Mesendoderm (in vitro differentiated cells): ENCODE measurements at regions not wholly inside any gene's neighbourhood (a gene's known extent, or its start where the extent isn't known, plus 50 kb on each side); places are given as distances from the start of the nearest gene placed in this dataset.

ENCODE experiments used
- DNase-seq: peaks from one replicate; pipeline ENCODE4 v3.0.0; 2013
- H2AK5ac ChIP-seq: 2 replicates; pipeline ENCODE4 v1.6.1; 2013; ENCODE audit warnings: low read length, inconsistent platforms
- H2BK120ac ChIP-seq: 2 replicates; pipeline ENCODE4 v1.6.1; 2013; ENCODE audit warnings: low read depth, mild to moderate bottlenecking, low read length, moderate library complexity, mixed read lengths
- H2BK15ac ChIP-seq: replicated peaks from 2 replicates; pipeline ENCODE4 v1.6.1; 2013; ENCODE audit warnings: low read depth, mild to moderate bottlenecking, moderate library complexity
- H2BK5ac ChIP-seq: 2 replicates; pipeline ENCODE4 v1.6.1; 2013; ENCODE audit warnings: low read length, inconsistent platforms
- H3K18ac ChIP-seq: 2 replicates; pipeline ENCODE4 v1.6.1; 2013; ENCODE audit warnings: mild to moderate bottlenecking, low read length, mixed read lengths
- H3K23ac ChIP-seq: one replicate; pipeline ENCODE4 v1.6.1; 2013; ENCODE audit warnings: low read length
- H3K27ac ChIP-seq: 2 replicates; pipeline ENCODE4 v1.5.1; 2013; ENCODE audit warnings: low read depth, mild to moderate bottlenecking, inconsistent platforms, low read length, moderate library complexity
- H3K27me3 ChIP-seq: 2 replicates; pipeline ENCODE4 v1.6.1; 2013; ENCODE audit warnings: low read length, control low read depth, mild to moderate bottlenecking, inconsistent platforms; ENCODE audit not compliant: insufficient read depth, poor library complexity
- H3K36me3 ChIP-seq: 2 replicates; pipeline ENCODE4 v1.6.1; 2013; ENCODE audit warnings: low read length, inconsistent platforms; ENCODE audit not compliant: control insufficient read depth, insufficient read depth
- H3K4ac ChIP-seq: one replicate; pipeline ENCODE4 v1.6.1; 2013; ENCODE audit warnings: low read depth, mild to moderate bottlenecking, low read length, moderate library complexity
- H3K4me1 ChIP-seq: 2 replicates; pipeline ENCODE4 v1.6.1; 2013; ENCODE audit warnings: low read depth, low read length, inconsistent platforms; ENCODE audit not compliant: control insufficient read depth
- H3K4me2 ChIP-seq: 2 replicates; pipeline ENCODE4 v1.6.1; 2013; ENCODE audit warnings: low read length
- H3K4me3 ChIP-seq: 2 replicates; pipeline ENCODE4 v1.5.1; 2013; ENCODE audit warnings: mild to moderate bottlenecking, low read length
- H3K56ac ChIP-seq: one replicate; pipeline ENCODE4 v1.6.1; 2013; ENCODE audit warnings: low read length
- H3K79me1 ChIP-seq: 2 replicates; pipeline ENCODE4 v1.6.1; 2013; ENCODE audit warnings: low read length, inconsistent platforms
- H3K79me2 ChIP-seq: 2 replicates; pipeline ENCODE4 v1.6.1; 2013; ENCODE audit warnings: mild to moderate bottlenecking, low read length; ENCODE audit not compliant: control insufficient read depth, insufficient read depth
- H3K9ac ChIP-seq: 2 replicates; pipeline ENCODE4 v1.6.1; 2013; ENCODE audit warnings: low read length, inconsistent platforms
- H4K5ac ChIP-seq: one replicate; pipeline ENCODE4 v1.6.1; 2013; ENCODE audit warnings: low read length
- H4K8ac ChIP-seq: one replicate; pipeline ENCODE4 v1.6.1; 2013; ENCODE audit warnings: low read depth, mild to moderate bottlenecking, control low read depth, low read length, moderate library complexity
- WGBS: extraction: QIAGEN DNeasy Blood & Tissue Kit; methylation state at CpG from one replicate; pipeline ENCODE4 v1.1.7; 2013; ENCODE audit warnings: low lambda C conversion rate, missing lambda C conversion rate; ENCODE audit not compliant: insufficient coverage; ENCODE audit errors: extremely low coverage; 5-methylcytosine and 5-hydroxymethylcytosine counted together

DNA sequence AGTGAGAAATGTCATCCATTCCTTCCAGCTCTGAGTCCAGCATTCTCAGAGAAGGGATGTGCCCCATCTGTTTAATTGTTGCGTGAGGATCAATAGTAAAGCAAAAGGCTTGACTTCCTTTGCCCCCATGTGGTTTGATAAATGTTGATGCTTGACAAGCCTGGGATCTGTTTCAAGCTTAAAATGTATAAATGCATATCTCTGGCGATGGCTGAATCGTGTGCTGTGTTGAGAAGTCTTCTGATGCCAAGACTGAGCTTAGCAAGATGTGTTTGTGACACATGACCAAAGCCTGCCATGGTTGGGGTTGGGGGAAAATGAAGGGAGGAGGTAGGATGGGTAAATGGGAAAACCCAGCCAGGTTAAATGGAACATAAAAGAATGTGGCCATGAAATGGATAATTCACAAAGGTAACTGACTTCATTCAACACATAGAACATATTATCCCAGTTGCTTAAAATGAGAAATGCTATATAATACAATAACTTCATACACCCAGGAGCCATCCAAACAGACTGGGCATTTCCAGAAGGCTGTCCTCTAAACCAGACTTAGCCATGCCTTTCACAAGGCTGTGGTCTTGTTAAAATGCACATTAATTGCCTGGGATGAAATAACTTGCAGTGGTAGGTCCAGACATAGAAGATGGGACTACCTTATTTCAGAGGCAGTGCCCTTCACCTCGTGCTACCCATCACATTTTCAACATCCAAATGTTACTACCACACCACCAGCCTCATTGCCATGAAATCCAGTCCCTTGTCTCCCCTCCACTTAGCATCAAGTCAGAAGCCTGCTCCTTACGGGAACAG is 147.3 kb upstream of the PDE1C start:
- no peaks in the 10 kb centered on the region for H3K79me1 ChIP-seq
- H2AK5ac ChIP-seq: no peak overlapping the region
- no peaks in the 10 kb centered on the region for H3K36me3 ChIP-seq
- no peak overlapping the region for H3K56ac ChIP-seq
- no peak overlapping the region for H3K4me2 ChIP-seq
- H3K27ac ChIP-seq: no peak overlapping the region
- H4K8ac ChIP-seq: no peak overlapping the region
- H3K9ac ChIP-seq: no peak overlapping the region
- no peak overlapping the region for H3K4me3 ChIP-seq
- H3K18ac ChIP-seq: no peak overlapping the region
- no peaks in the 10 kb centered on the region for H3K27me3 ChIP-seq
- H3K4ac ChIP-seq: no peak overlapping the region
- no peak overlapping the region for H3K23ac ChIP-seq
- no peak for DNase-seq
- H3K79me2 ChIP-seq: no peaks in the 10 kb centered on the region
- no peak overlapping the region for H2BK5ac ChIP-seq
- H2BK120ac ChIP-seq: no peak overlapping the region
- no peaks in the 10 kb centered on the region for H3K4me1 ChIP-seq
- H4K5ac ChIP-seq: no peak overlapping the region
- H2BK15ac ChIP-seq: no peak overlapping the region
- WGBS: no CpG with 5 or more reads among the region's 5 CpGs

DNA sequence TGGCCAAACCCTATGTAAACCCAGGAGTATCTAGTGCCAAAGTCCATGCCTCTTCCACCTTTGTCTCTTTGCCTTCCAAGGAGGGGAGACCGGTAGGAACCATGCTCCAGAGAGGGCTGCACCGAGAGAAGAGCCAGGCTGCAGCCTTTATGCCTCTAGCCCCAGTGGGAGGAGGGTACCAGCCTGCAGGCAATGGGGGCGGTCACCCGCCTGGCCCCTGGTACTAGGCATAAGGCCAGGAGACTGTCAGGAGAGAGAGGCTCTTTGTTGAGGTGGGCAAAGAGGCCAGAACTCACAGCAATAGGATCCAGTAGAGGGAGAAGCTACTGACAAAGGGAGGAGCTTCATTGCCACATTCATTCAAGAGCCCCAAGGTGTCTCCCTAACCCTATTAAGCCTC is 146.6 kb upstream of the PDE1C start:
- Histone ChIP-seq H3K9ac (no peak overlapping the region), H2BK120ac (no peak overlapping the region), H3K23ac (no peak overlapping the region), H3K56ac (no peak overlapping the region), H4K5ac (no peak overlapping the region), H3K4me3 (no peak overlapping the region), H3K27me3 (no peaks in the 10 kb centered on the region), H2AK5ac (no peak overlapping the region), H3K4me1 (no peaks in the 10 kb centered on the region), H3K4me2 (no peak overlapping the region), H2BK5ac (no peak overlapping the region), H3K4ac (no peak overlapping the region), H3K18ac (no peak overlapping the region), H3K36me3 (no peaks in the 10 kb centered on the region), H2BK15ac (no peak overlapping the region), H3K27ac (no peak overlapping the region), H3K79me2 (no peaks in the 10 kb centered on the region), H3K79me1 (no peaks in the 10 kb centered on the region), H4K8ac (no peak overlapping the region)
- no CpG with 5 or more reads among the region's 4 CpGs for WGBS
- DNase-seq: no peak

GRCh38 chr7:32215697-32216096 is 145.5 kb upstream of the PDE1C start:
- H3K4me3 ChIP-seq: no peak overlapping the region
- H3K4me2 ChIP-seq: no peak overlapping the region
- no peak overlapping the region for H3K4ac ChIP-seq
- no peaks in the 10 kb centered on the region for H3K4me1 ChIP-seq
- no peak overlapping the region for H3K23ac ChIP-seq
- H2BK5ac ChIP-seq: no peak overlapping the region
- no peak for DNase-seq
- H2AK5ac ChIP-seq: no peak overlapping the region
- no peaks in the 10 kb centered on the region for H3K79me1 ChIP-seq
- no peak overlapping the region for H3K9ac ChIP-seq
- no peaks in the 10 kb centered on the region for H3K36me3 ChIP-seq
- no peak overlapping the region for H3K18ac ChIP-seq
- H2BK120ac ChIP-seq: no peak overlapping the region
- no peak overlapping the region for H4K5ac ChIP-seq
- WGBS: no CpG with 5 or more reads among the region's 1 CpG
- H3K27ac ChIP-seq: no peak overlapping the region
- no peak overlapping the region for H4K8ac ChIP-seq
- H2BK15ac ChIP-seq: no peak overlapping the region
- no peak overlapping the region for H3K56ac ChIP-seq
- H3K27me3 ChIP-seq: no peaks in the 10 kb centered on the region
- no peaks in the 10 kb centered on the region for H3K79me2 ChIP-seq

GRCh38 chr7:32214913-32215312 is 144.7 kb upstream of the PDE1C start:
- Histone ChIP-seq H3K4ac (no peak overlapping the region), H3K23ac (no peak overlapping the region), H3K36me3 (no peaks in the 10 kb centered on the region), H3K27ac (no peak overlapping the region), H2BK15ac (no peak overlapping the region), H3K79me2 (no peaks in the 10 kb centered on the region), H4K8ac (no peak overlapping the region), H3K4me2 (no peak overlapping the region), H3K9ac (no peak overlapping the region), H2AK5ac (no peak overlapping the region), H4K5ac (no peak overlapping the region), H2BK120ac (no peak overlapping the region), H3K79me1 (no peaks in the 10 kb centered on the region), H3K4me1 (no peaks in the 10 kb centered on the region), H3K4me3 (no peak overlapping the region), H2BK5ac (no peak overlapping the region), H3K56ac (no peak overlapping the region), H3K27me3 (no peaks in the 10 kb centered on the region), H3K18ac (no peak overlapping the region)
- WGBS: no CpG with 5 or more reads among the region's 4 CpGs
- no peak for DNase-seq

- no peak overlapping the region for H3K27ac ChIP-seq
- no peaks in the 10 kb centered on the region for H3K36me3 ChIP-seq
- H2AK5ac ChIP-seq: no peak overlapping the region
- no peak overlapping the region for H2BK15ac ChIP-seq
- DNase-seq: no peak
- H3K4me1 ChIP-seq: no peaks in the 10 kb centered on the region
- H3K9ac ChIP-seq: no peak overlapping the region
- no peak overlapping the region for H2BK5ac ChIP-seq
- WGBS: no CpG with 5 or more reads among the region's 7 CpGs
- H3K27me3 ChIP-seq: no peaks in the 10 kb centered on the region
- no peak overlapping the region for H3K4me3 ChIP-seq
- no peak overlapping the region for H2BK120ac ChIP-seq
- no peak overlapping the region for H3K4me2 ChIP-seq
- H3K23ac ChIP-seq: no peak overlapping the region
- H3K18ac ChIP-seq: no peak overlapping the region
- H3K79me1 ChIP-seq: no peaks in the 10 kb centered on the region
- no peak overlapping the region for H3K56ac ChIP-seq
- H3K4ac ChIP-seq: no peak overlapping the region
- H3K79me2 ChIP-seq: no peaks in the 10 kb centered on the region
- no peak overlapping the region for H4K8ac ChIP-seq
- no peak overlapping the region for H4K5ac ChIP-seq
These were observed 142.1 kb upstream of the PDE1C start for GRCh38 chr7:32212321-32212720.

DNA sequence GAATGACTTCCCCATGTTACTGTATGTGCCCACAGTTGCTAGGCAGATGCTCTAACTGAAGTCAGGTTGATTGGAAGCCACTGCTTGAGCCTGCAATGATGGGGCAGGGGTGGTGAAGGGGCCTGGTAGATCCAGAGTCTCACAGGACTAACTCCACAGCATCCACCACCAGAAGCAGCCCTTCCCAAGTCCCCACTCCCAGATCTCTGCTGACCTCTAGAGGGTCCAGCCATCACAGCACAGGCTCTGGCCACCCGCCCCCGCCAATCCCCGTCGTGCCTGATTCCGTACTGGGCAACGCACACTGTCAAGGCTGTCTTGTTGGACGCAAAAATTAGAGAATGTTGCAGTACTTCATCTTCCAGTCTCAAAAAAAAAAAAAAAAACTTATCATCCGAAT is 136.8 kb upstream of the PDE1C start:
- H4K8ac ChIP-seq: no peak overlapping the region
- H3K4me3 ChIP-seq: no peak overlapping the region
- no peak overlapping the region for H4K5ac ChIP-seq

More for the DNA sequence above, 136.8 kb upstream of the PDE1C start:
- Histone ChIP-seq H2BK120ac (no peak overlapping the region), H3K79me2 (no peaks in the 10 kb centered on the region), H3K56ac (no peak overlapping the region), H2BK15ac (no peak overlapping the region), H3K27ac (no peak overlapping the region), H3K4me2 (no peak overlapping the region), H3K79me1 (no peaks in the 10 kb centered on the region), H3K4me1 (no peaks in the 10 kb centered on the region), H2BK5ac (no peak overlapping the region), H3K9ac (no peak overlapping the region), H3K36me3 (no peaks in the 10 kb centered on the region), H3K4ac (no peak overlapping the region), H2AK5ac (no peak overlapping the region), H3K18ac (no peak overlapping the region), H3K27me3 (no peaks in the 10 kb centered on the region), H3K23ac (no peak overlapping the region)
- WGBS: no CpG with 5 or more reads among the region's 8 CpGs
- peak; percentile 62 for DNase-seq
